ENCODE measurements at regions not wholly inside any gene's neighbourhood (a gene's known extent, or its start where the extent isn't known, plus 50 kb on each side); places are given as distances from the start of the nearest gene placed in this dataset.

DNA sequence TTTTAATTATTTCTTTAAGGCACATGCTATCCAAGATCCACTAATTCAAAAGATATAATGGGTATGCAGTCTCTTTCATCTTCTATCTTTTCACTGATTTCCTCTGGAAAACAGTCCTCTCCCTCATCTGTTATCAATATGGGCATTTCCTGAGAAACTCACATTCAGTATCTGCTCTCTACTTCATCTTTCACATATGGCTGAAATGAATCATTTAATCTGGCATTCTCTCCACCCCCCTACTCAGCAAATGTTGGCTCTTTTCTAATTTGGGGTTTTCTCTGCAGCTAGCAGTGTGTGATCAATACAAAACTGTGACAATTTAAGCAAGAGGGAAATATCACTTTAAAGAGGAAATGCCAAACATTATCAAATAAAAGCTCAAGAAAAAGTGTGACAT, 157.1 kb upstream of the TMTC1 start:
- no peak for TF ChIP-seq POLR2AphosphoS5 (IDR thresholded peaks at IDR 0.05; ENCODE audit: low read depth, low read length)
- no peak for TF ChIP-seq POLR2A (IDR thresholded peaks at IDR 0.05; ENCODE audit: low read depth, low read length)

All from GM12891 (cell line).